ENCODE measurements at regions not wholly inside any gene's neighbourhood (a gene's known extent, or its start where the extent isn't known, plus 50 kb on each side); places are given as distances from the start of the nearest gene placed in this dataset.

DNA sequence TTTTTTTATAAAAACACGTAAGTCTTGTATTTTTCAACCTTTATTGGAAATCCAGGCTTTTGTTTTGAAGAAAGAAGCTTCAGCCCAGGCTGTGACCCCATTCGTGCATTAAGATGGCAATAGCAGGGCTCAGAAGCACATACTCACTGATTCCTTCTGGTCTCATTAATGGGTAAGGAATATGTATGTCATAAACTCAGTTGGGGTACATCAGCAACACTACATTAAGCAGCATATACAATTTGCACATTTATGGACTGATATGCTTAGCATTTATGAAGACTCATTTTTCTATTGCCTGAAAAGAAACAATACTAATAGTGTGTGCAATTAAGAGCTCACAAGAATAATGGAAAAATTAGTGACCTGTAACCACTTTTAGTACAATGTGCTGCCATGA lies 945.4 kb upstream of the PRMT6 start:
- TF ChIP-seq, protein P1, sequence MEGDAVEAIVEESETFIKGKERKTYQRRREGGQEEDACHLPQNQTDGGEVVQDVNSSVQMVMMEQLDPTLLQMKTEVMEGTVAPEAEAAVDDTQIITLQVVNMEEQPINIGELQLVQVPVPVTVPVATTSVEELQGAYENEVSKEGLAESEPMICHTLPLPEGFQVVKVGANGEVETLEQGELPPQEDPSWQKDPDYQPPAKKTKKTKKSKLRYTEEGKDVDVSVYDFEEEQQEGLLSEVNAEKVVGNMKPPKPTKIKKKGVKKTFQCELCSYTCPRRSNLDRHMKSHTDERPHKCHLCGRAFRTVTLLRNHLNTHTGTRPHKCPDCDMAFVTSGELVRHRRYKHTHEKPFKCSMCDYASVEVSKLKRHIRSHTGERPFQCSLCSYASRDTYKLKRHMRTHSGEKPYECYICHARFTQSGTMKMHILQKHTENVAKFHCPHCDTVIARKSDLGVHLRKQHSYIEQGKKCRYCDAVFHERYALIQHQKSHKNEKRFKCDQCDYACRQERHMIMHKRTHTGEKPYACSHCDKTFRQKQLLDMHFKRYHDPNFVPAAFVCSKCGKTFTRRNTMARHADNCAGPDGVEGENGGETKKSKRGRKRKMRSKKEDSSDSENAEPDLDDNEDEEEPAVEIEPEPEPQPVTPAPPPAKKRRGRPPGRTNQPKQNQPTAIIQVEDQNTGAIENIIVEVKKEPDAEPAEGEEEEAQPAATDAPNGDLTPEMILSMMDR (conservative IDR thresholded peaks at IDR 0.05; ENCODE audit: low read length), result no peak
- no peak for TF ChIP-seq EZH2phosphoT487 (IDR thresholded peaks at IDR 0.05; ENCODE audit: borderline replicate concordance)
- no peak overlapping the region for H3K4me2 ChIP-seq (ENCODE audit: low read depth, low read length, poor library complexity, severe bottlenecking)
- H3K9me2 ChIP-seq (replicated peaks; ENCODE audit: low read depth, low read length), result no peaks in the 10 kb centered on the region
- H3K79me2 ChIP-seq (ENCODE audit: insufficient read depth, low read length), result no peaks in the 10 kb centered on the region
- H3K4me3 ChIP-seq (ENCODE audit: low read length, poor library complexity, severe bottlenecking), result no peak overlapping the region
- no peak overlapping the region for H3K9ac ChIP-seq (ENCODE audit: low read depth, low read length, poor library complexity, severe bottlenecking)
- no peaks in the 10 kb centered on the region for H3K27me3 ChIP-seq (ENCODE audit: insufficient read depth, low read length, poor library complexity, severe bottlenecking)
- no peaks in the 10 kb centered on the region for H3K9me3 ChIP-seq (ENCODE audit: insufficient read depth, low read depth, low read length)
- H3K36me3 ChIP-seq (ENCODE audit: insufficient read depth, low read length), result no peaks in the 10 kb centered on the region
- no peaks in the 10 kb centered on the region for H4K20me1 ChIP-seq (ENCODE audit: insufficient read depth, low read length, poor library complexity, severe bottlenecking)
- H2AFZ ChIP-seq (ENCODE audit: low read length), result no peak overlapping the region
- H3F3A ChIP-seq (ENCODE audit: low read depth), result no peaks in the 10 kb centered on the region
- no peaks in the 10 kb centered on the region for H3K4me1 ChIP-seq (ENCODE audit: insufficient read depth, low read length, poor library complexity, severe bottlenecking)

- H3K27me3 ChIP-seq (ENCODE audit: insufficient read depth, low read length, poor library complexity, severe bottlenecking), result no peaks in the 10 kb centered on the region
- no peak overlapping the region for H3K4me3 ChIP-seq (ENCODE audit: low read length, poor library complexity, severe bottlenecking)
- no peaks in the 10 kb centered on the region for H4K20me1 ChIP-seq (ENCODE audit: insufficient read depth, low read length, poor library complexity, severe bottlenecking)
- no peak overlapping the region for H3K9ac ChIP-seq (ENCODE audit: low read depth, low read length, poor library complexity, severe bottlenecking)
- no peaks in the 10 kb centered on the region for H3K4me1 ChIP-seq (ENCODE audit: insufficient read depth, low read length, poor library complexity, severe bottlenecking)
- H3K9me3 ChIP-seq (ENCODE audit: insufficient read depth, low read depth, low read length), result no peaks in the 10 kb centered on the region
- no peak overlapping the region for H3K4me2 ChIP-seq (ENCODE audit: low read depth, low read length, poor library complexity, severe bottlenecking)
- H3K9me2 ChIP-seq (replicated peaks; ENCODE audit: low read depth, low read length), result no peaks in the 10 kb centered on the region
- H2AFZ ChIP-seq (ENCODE audit: low read length), result no peak overlapping the region
- no peaks in the 10 kb centered on the region for H3F3A ChIP-seq (ENCODE audit: low read depth)
- no peak for TF ChIP-seq EZH2phosphoT487 (IDR thresholded peaks at IDR 0.05; ENCODE audit: borderline replicate concordance)
- TF ChIP-seq, protein P1 (conservative IDR thresholded peaks at IDR 0.05; ENCODE audit: low read length), result no peak
- no peaks in the 10 kb centered on the region for H3K79me2 ChIP-seq (ENCODE audit: insufficient read depth, low read length)
- H3K36me3 ChIP-seq (ENCODE audit: insufficient read depth, low read length), result no peaks in the 10 kb centered on the region
Observed at GRCh38 chr1:106113851-106114250, 942.6 kb upstream of the PRMT6 start.

DNA sequence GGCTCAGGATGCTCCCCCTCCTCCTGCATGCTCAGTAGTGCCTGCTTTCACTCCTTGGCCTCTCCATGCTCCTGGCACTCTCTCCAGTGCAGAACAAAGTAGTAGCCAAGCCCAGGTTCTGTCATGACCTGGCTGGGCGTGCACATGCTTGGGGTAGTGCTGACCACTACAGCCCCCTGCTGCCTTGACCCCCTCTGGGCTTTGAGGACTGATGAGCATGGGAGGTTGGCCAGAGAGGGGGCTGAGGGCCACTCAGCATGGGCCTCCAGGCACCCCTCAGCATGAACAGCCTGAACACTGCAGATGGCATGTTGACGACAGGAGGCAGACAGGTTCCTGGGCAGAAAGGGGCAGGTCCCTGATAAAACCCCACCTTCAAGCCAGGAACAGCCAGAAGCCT lies 935.7 kb upstream of the PRMT6 start:
- no peak overlapping the region for H3K9ac ChIP-seq (ENCODE audit: low read depth, low read length, poor library complexity, severe bottlenecking)
- H3K4me1 ChIP-seq (ENCODE audit: insufficient read depth, low read length, poor library complexity, severe bottlenecking), result no peaks in the 10 kb centered on the region
- no peaks in the 10 kb centered on the region for H3K79me2 ChIP-seq (ENCODE audit: insufficient read depth, low read length)
- peaks cover 8% of the 10 kb centered on the region; the same call in 1 of the 2 replicates for H3K9me3 ChIP-seq (ENCODE audit: insufficient read depth, low read depth, low read length)
- TF ChIP-seq, protein P1 (conservative IDR thresholded peaks at IDR 0.05; ENCODE audit: low read length), result no peak
- no peak for TF ChIP-seq EZH2phosphoT487 (IDR thresholded peaks at IDR 0.05; ENCODE audit: borderline replicate concordance)
- no peaks in the 10 kb centered on the region for H3F3A ChIP-seq (ENCODE audit: low read depth)
- H2AFZ ChIP-seq (ENCODE audit: low read length), result no peak overlapping the region
- H3K36me3 ChIP-seq (ENCODE audit: insufficient read depth, low read length), result no peaks in the 10 kb centered on the region
- H4K20me1 ChIP-seq (ENCODE audit: insufficient read depth, low read length, poor library complexity, severe bottlenecking), result no peaks in the 10 kb centered on the region
- no peak overlapping the region for H3K4me3 ChIP-seq (ENCODE audit: low read length, poor library complexity, severe bottlenecking)
- H3K9me2 ChIP-seq (replicated peaks; ENCODE audit: low read depth, low read length), result no peaks in the 10 kb centered on the region
- no peak overlapping the region for H3K4me2 ChIP-seq (ENCODE audit: low read depth, low read length, poor library complexity, severe bottlenecking)
- no peaks in the 10 kb centered on the region for H3K27me3 ChIP-seq (ENCODE audit: insufficient read depth, low read length, poor library complexity, severe bottlenecking)
